Neuron (in vitro differentiated cells): ENCODE measurements at regions not wholly inside any gene's neighbourhood (a gene's known extent, or its start where the extent isn't known, plus 50 kb on each side); places are given as distances from the start of the nearest gene placed in this dataset.

Source experiments
- H2AFZ ChIP-seq: one replicate; pipeline ENCODE4 v1.6.1; 2013; ENCODE audit warnings: low read depth, mild to moderate bottlenecking, inconsistent platforms, low read length, moderate library complexity
- H3K27me3 ChIP-seq: one replicate; pipeline ENCODE4 v1.6.1; 2013; ENCODE audit warnings: low read length; ENCODE audit not compliant: insufficient read depth
- H3K36me3 ChIP-seq: one replicate; pipeline ENCODE4 v1.6.1; 2013; ENCODE audit warnings: low read length; ENCODE audit not compliant: insufficient read depth
- H3K4me1 ChIP-seq: one replicate; pipeline ENCODE4 v1.6.1; 2013; ENCODE audit warnings: low read length; ENCODE audit not compliant: insufficient read depth
- H3K4me3 ChIP-seq: 2 replicates; pipeline ENCODE4 v1.5.1; 2013; ENCODE audit warnings: mild to moderate bottlenecking, low read length, moderate library complexity
- H3K9me3 ChIP-seq: one replicate; pipeline ENCODE4 v1.6.1; 2013; ENCODE audit warnings: low read length

GRCh38 chr13:105959876-105960275 is 575.6 kb downstream of the EFNB2 start:
- H3K4me3 ChIP-seq = no peak overlapping the region

GRCh38 chr13:105957769-105958438 is 577.6 kb downstream of the EFNB2 start:
- Histone ChIP-seq H2AFZ (no peak overlapping the region), H3K27me3 (no peaks in the 10 kb centered on the region), H3K9me3 (no peaks in the 10 kb centered on the region), H3K36me3 (no peaks in the 10 kb centered on the region), H3K4me3 (no peak overlapping the region), H3K4me1 (peaks cover 2% of the 10 kb centered on the region)

More at GRCh38 chr13:105959876-105960275, 575.6 kb downstream of the EFNB2 start:
- no peak overlapping the region for H2AFZ ChIP-seq
- no peaks in the 10 kb centered on the region for H3K36me3 ChIP-seq
- H3K27me3 ChIP-seq = no peaks in the 10 kb centered on the region
- no peaks in the 10 kb centered on the region for H3K4me1 ChIP-seq
- no peaks in the 10 kb centered on the region for H3K9me3 ChIP-seq

GRCh38 chr13:105956921-105957320 is 578.5 kb downstream of the EFNB2 start:
- Histone ChIP-seq H3K4me3 (no peak overlapping the region), H3K9me3 (no peaks in the 10 kb centered on the region)

GRCh38 chr13:105952973-105953290 is 582.5 kb downstream of the EFNB2 start:
- Histone ChIP-seq H2AFZ (no peak overlapping the region), H3K36me3 (no peaks in the 10 kb centered on the region), H3K4me3 (no peak overlapping the region), H3K9me3 (no peaks in the 10 kb centered on the region), H3K4me1 (peaks cover 2% of the 10 kb centered on the region), H3K27me3 (no peaks in the 10 kb centered on the region)

More at GRCh38 chr13:105956921-105957320, 578.5 kb downstream of the EFNB2 start:
- no peaks in the 10 kb centered on the region for H3K27me3 ChIP-seq
- no peak overlapping the region for H2AFZ ChIP-seq
- H3K36me3 ChIP-seq = no peaks in the 10 kb centered on the region
- H3K4me1 ChIP-seq = peaks cover 2% of the 10 kb centered on the region

GRCh38 chr13:105952233-105952972 is 583.1 kb downstream of the EFNB2 start:
- H3K4me3 ChIP-seq = no peak overlapping the region
- no peaks in the 10 kb centered on the region for H3K9me3 ChIP-seq
- H2AFZ ChIP-seq = no peak overlapping the region
- H3K4me1 ChIP-seq = peaks cover 2% of the 10 kb centered on the region
- no peaks in the 10 kb centered on the region for H3K36me3 ChIP-seq
- no peaks in the 10 kb centered on the region for H3K27me3 ChIP-seq

- Histone ChIP-seq H3K9me3 (no peaks in the 10 kb centered on the region), H3K4me3 (no peak overlapping the region), H2AFZ (no peak overlapping the region), H3K27me3 (no peaks in the 10 kb centered on the region), H3K36me3 (no peaks in the 10 kb centered on the region), H3K4me1 (no peaks in the 10 kb centered on the region)
Measured at GRCh38 chr13:105948143-105948542, 587.3 kb downstream of the EFNB2 start.

GRCh38 chr13:105940882-105941281 is 594.6 kb downstream of the EFNB2 start:
- Histone ChIP-seq H3K4me3 (no peak overlapping the region), H3K36me3 (no peaks in the 10 kb centered on the region), H3K9me3 (peaks cover 2% of the 10 kb centered on the region)

GRCh38 chr13:105937451-105937850 is 598.0 kb downstream of the EFNB2 start:
- H3K36me3 ChIP-seq = no peaks in the 10 kb centered on the region
- H3K9me3 ChIP-seq = no peaks in the 10 kb centered on the region
- no peaks in the 10 kb centered on the region for H3K4me1 ChIP-seq
- H3K27me3 ChIP-seq = no peaks in the 10 kb centered on the region
- H2AFZ ChIP-seq = no peak overlapping the region
- no peak overlapping the region for H3K4me3 ChIP-seq

More at GRCh38 chr13:105940882-105941281, 594.6 kb downstream of the EFNB2 start:
- Histone ChIP-seq H3K27me3 (no peaks in the 10 kb centered on the region), H2AFZ (no peak overlapping the region), H3K4me1 (no peaks in the 10 kb centered on the region)

- Histone ChIP-seq H3K9me3 (no peaks in the 10 kb centered on the region), H2AFZ (no peak overlapping the region), H3K4me1 (no peaks in the 10 kb centered on the region), H3K36me3 (no peaks in the 10 kb centered on the region), H3K27me3 (no peaks in the 10 kb centered on the region), H3K4me3 (no peak overlapping the region)
Measured at GRCh38 chr13:105936816-105937215, 598.6 kb downstream of the EFNB2 start.

GRCh38 chr13:105929505-105929904 is 606.0 kb downstream of the EFNB2 start:
- H3K27me3 ChIP-seq = no peaks in the 10 kb centered on the region
- H3K9me3 ChIP-seq = no peaks in the 10 kb centered on the region
- no peaks in the 10 kb centered on the region for H3K4me1 ChIP-seq
- H2AFZ ChIP-seq = no peak overlapping the region
- no peaks in the 10 kb centered on the region for H3K36me3 ChIP-seq
- H3K4me3 ChIP-seq = no peak overlapping the region

GRCh38 chr13:105928901-105929300 is 606.6 kb downstream of the EFNB2 start:
- H2AFZ ChIP-seq = no peak overlapping the region
- no peaks in the 10 kb centered on the region for H3K27me3 ChIP-seq
- no peaks in the 10 kb centered on the region for H3K36me3 ChIP-seq
- H3K4me1 ChIP-seq = no peaks in the 10 kb centered on the region
- no peaks in the 10 kb centered on the region for H3K9me3 ChIP-seq
- H3K4me3 ChIP-seq = no peak overlapping the region

GRCh38 chr13:105928048-105928447 is 607.4 kb downstream of the EFNB2 start:
- no peak overlapping the region for H3K4me3 ChIP-seq
- H2AFZ ChIP-seq = no peak overlapping the region
- no peaks in the 10 kb centered on the region for H3K4me1 ChIP-seq
- H3K36me3 ChIP-seq = no peaks in the 10 kb centered on the region
- no peaks in the 10 kb centered on the region for H3K9me3 ChIP-seq
- no peaks in the 10 kb centered on the region for H3K27me3 ChIP-seq

GRCh38 chr13:105925496-105925895 is 610.0 kb downstream of the EFNB2 start:
- Histone ChIP-seq H3K27me3 (no peaks in the 10 kb centered on the region), H3K4me3 (no peak overlapping the region), H3K9me3 (no peaks in the 10 kb centered on the region), H3K36me3 (no peaks in the 10 kb centered on the region), H2AFZ (no peak overlapping the region), H3K4me1 (peaks cover under 1% of the 10 kb centered on the region)
